GM19372 (cell line): ENCODE measurements at regions not wholly inside any gene's neighbourhood (a gene's known extent, or its start where the extent isn't known, plus 50 kb on each side); places are given as distances from the start of the nearest gene placed in this dataset.
"Not testable (repeated sequence)": the region's sequence is repeated elsewhere in the genome, so short reads cannot be mapped to it uniquely, and the experiment has no call there.

Experiments
- ATAC-seq: cut with Tn5 transposase; IDR thresholded peaks from one replicate; pipeline ENCODE4 v1.9.1; 2021; ENCODE audit warnings: mild to moderate bottlenecking, low read depth, moderate library complexity; ENCODE audit not compliant: unreplicated experiment

- ATAC-seq = no peak
Observed at GRCh38 chr9:78663369-78663768, 366.4 kb downstream of the PSAT1 start.

- ATAC-seq = no peak
Observed at GRCh38 chr9:78664370-78664769, 367.4 kb downstream of the PSAT1 start.

GRCh38 chr9:78666818-78667414, 370.0 kb downstream of the PSAT1 start:
- ATAC-seq = no peak

GRCh38 chr9:78668148-78668832, 371.4 kb downstream of the PSAT1 start:
- ATAC-seq = no peak

- no peak for ATAC-seq
Observed at GRCh38 chr9:78669591-78669990, 372.7 kb downstream of the PSAT1 start.

GRCh38 chr9:78671785-78672184, 374.9 kb downstream of the PSAT1 start:
- no peak for ATAC-seq

GRCh38 chr9:78674874-78675273, 377.9 kb downstream of the PSAT1 start:
- ATAC-seq = no peak

GRCh38 chr9:78676009-78676408, 379.1 kb downstream of the PSAT1 start:
- no peak for ATAC-seq

- ATAC-seq = no peak
Observed at GRCh38 chr9:78676623-78677022, 379.7 kb downstream of the PSAT1 start.

- ATAC-seq = no peak
Observed at GRCh38 chr9:78677326-78677725, 380.4 kb downstream of the PSAT1 start.

- no peak for ATAC-seq
Observed at GRCh38 chr9:78678877-78679276, 382.0 kb downstream of the PSAT1 start.

- ATAC-seq = no peak
Observed at GRCh38 chr9:78680196-78680595, 383.3 kb downstream of the PSAT1 start.

GRCh38 chr9:78682216-78682615, 385.3 kb downstream of the PSAT1 start:
- no peak for ATAC-seq

GRCh38 chr9:78685471-78685870, 388.5 kb downstream of the PSAT1 start:
- no peak for ATAC-seq

- no peak for ATAC-seq
Observed at GRCh38 chr9:78688796-78689195, 391.9 kb downstream of the PSAT1 start.

GRCh38 chr9:78691542-78691941, 394.6 kb downstream of the PSAT1 start:
- ATAC-seq = no peak

- no peak for ATAC-seq
Observed at GRCh38 chr9:78692871-78693270, 395.9 kb downstream of the PSAT1 start.

GRCh38 chr9:78694974-78695373, 398.0 kb downstream of the PSAT1 start:
- no peak for ATAC-seq

- ATAC-seq = no peak
Observed at GRCh38 chr9:78695519-78695918, 398.6 kb downstream of the PSAT1 start.

- no peak for ATAC-seq
Observed at GRCh38 chr9:78697618-78698017, 400.7 kb downstream of the PSAT1 start.

GRCh38 chr9:78698371-78698770, 401.4 kb downstream of the PSAT1 start:
- no peak for ATAC-seq

GRCh38 chr9:78699217-78699616, 402.3 kb downstream of the PSAT1 start:
- ATAC-seq = not testable (repeated sequence)
